ENCODE measurements at regions not wholly inside any gene's neighbourhood (a gene's known extent, or its start where the extent isn't known, plus 50 kb on each side); places are given as distances from the start of the nearest gene placed in this dataset.

- TF ChIP-seq POLR2A (IDR thresholded peaks at IDR 0.05; ENCODE audit: low read depth, low read length) (no peak), POU2F2 (IDR thresholded peaks at IDR 0.05; ENCODE audit: low read depth, low read length) (no peak), TAF1 (IDR thresholded peaks at IDR 0.05; ENCODE audit: low read depth, low read length) (no peak), POLR2AphosphoS5 (IDR thresholded peaks at IDR 0.05; ENCODE audit: low read depth, low read length) (no peak), PAX5 (IDR thresholded peaks at IDR 0.05; ENCODE audit: insufficient read depth, low read length, severe bottlenecking) (no peak)
These were observed 160.1 kb downstream of the SUDS3 start for GRCh38 chr12:118536306-118536906.

Measured in GM12891 (cell line).